ENCODE measurements at regions not wholly inside any gene's neighbourhood (a gene's known extent, or its start where the extent isn't known, plus 50 kb on each side); places are given as distances from the start of the nearest gene placed in this dataset.

- H3K27me3 ChIP-seq: no peaks in the 10 kb centered on the region
- no peak overlapping the region for H3K27ac ChIP-seq
- intact Hi-C loops (cut with DNase I): no loop called here
- TF ChIP-seq POLR2A (IDR thresholded peaks at IDR 0.05) (no peak), CTCF (IDR thresholded peaks at IDR 0.05) (no peak)
- no peak overlapping the region for H3K4me3 ChIP-seq
- no peak for DNase-seq
- no peaks in the 10 kb centered on the region for H3K4me1 ChIP-seq
- WGBS, 2 donors: 82 to 94% methylated on average over 3 of the region's 3 CpGs
- H3K36me3 ChIP-seq: no peaks in the 10 kb centered on the region
- no peaks in the 10 kb centered on the region for H3K9me3 ChIP-seq
Observed at GRCh38 chr1:57522575-57522974, 98.7 kb upstream of the DAB1 start.

DNA sequence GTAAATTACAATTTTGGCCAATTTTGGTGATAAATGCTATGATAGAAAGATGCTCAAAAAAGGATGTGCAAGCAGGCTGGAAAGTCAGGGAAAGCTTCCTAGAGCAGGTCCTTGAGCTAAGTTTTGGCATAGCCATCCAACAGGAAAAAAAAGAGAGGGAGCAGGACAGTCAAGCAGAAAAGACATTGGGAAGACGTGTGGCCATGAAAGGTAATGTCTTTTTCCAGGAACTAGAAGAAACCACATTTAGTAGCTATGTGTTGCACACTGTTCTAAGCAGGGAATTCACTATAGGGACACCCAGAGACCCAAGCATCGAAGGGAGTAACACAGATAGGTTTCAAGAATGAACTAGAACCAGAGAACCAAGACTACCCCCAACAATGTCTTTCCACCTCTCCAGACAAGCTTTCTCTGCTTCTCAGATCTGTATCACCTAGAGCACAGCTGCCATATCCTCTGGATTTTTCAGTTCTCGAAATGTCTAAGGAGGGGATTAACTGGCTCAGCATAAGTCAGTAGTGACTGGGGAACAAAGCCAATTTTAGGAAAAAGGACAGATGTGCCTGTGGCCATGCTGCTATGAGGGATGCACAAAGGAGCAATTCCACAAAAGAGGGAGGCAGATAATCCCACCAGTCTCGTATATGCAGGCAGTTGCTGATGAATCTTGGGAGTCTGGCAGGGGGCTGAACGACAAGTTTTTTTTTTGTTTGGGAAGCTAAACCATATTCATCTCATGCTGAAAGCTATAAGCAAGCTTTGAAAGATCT is 97.1 kb upstream of the DAB1 start:
- Histone ChIP-seq H3K27ac (no peak overlapping the region), H3K4me1 (no peaks in the 10 kb centered on the region), H3K36me3 (no peaks in the 10 kb centered on the region), H3K27me3 (no peaks in the 10 kb centered on the region), H3K9me3 (no peaks in the 10 kb centered on the region), H3K4me3 (no peak overlapping the region)
- WGBS, 2 donors: 35 to 43% methylated on average over 5 of the region's 5 CpGs
- no peak for DNase-seq
- no peak for TF ChIP-seq POLR2A (IDR thresholded peaks at IDR 0.05)
- intact Hi-C loops (cut with DNase I): no loop called here

GRCh38 chr1:57518496-57518895 is 94.6 kb upstream of the DAB1 start:
- Histone ChIP-seq H3K4me1 (no peaks in the 10 kb centered on the region), H3K36me3 (no peaks in the 10 kb centered on the region), H3K9me3 (no peaks in the 10 kb centered on the region), H3K4me3 (no peak overlapping the region), H3K27me3 (no peaks in the 10 kb centered on the region), H3K27ac (no peak overlapping the region)
- no peak for DNase-seq
- 59 to 81% methylated on average over 3 of the region's 3 CpGs for WGBS, 2 donors
- TF ChIP-seq POLR2A (IDR thresholded peaks at IDR 0.05) (no peak), CTCF (IDR thresholded peaks at IDR 0.05) (no peak)
- intact Hi-C loops (cut with DNase I): no loop called here

DNA sequence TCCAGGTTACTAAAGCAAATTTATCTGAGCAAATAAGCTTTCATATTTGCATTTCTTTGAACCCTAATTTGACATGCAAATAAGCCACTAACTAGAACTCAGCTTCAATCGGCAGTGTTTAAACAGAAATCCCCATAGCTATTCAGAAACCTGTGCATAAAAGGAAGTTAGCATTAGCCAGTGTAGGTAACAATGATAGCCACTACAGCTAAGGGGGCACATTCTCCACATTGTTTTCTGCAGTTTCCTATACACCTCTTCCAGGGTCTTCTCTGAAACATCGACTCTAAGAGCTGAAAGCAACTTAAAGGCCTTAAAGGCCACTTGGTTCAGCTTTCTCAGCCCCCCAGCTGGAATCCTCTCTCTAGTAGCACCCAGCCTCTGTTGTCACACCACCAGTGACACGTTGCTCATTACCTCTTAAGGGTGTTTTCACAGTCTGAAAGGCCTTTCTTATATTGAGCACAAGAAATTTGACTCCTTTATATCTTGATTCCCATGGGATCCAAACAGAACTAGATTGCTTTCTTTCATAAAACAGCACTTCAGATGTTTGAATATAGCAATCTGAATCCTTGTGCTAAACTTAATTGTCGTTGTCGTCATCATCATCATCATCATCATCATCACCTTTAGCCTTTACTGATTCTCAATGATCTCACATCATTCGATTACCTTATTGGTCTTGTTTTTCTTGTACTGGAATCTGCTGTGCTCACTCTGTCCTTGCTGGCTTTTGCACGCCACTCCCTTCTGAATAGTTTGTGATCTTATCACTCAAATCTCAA is 93.9 kb upstream of the DAB1 start:
- intact Hi-C loops (cut with DNase I): no loop called here

GRCh38 chr1:57512386-57512785 is 88.5 kb upstream of the DAB1 start:
- no peak overlapping the region for H3K4me3 ChIP-seq
- H3K4me1 ChIP-seq: no peaks in the 10 kb centered on the region
- no peaks in the 10 kb centered on the region for H3K36me3 ChIP-seq
- intact Hi-C loops (cut with DNase I): no loop called here
- H3K27ac ChIP-seq: no peak overlapping the region
- H3K9me3 ChIP-seq: no peaks in the 10 kb centered on the region
- H3K27me3 ChIP-seq: peaks cover 0 to 5% (median 0%) of the 10 kb centered on the region in 4 donors
- 9 to 69% methylated on average over 1 of the region's 1 CpG for whole genome bisulfite sequencing, 2 donors
- no peak for DNase-seq
- no peak for TF ChIP-seq POLR2A (IDR thresholded peaks at IDR 0.05)
- TF ChIP-seq CTCF (IDR thresholded peaks at IDR 0.05): no peak

More for the DNA sequence above, 93.9 kb upstream of the DAB1 start:
- H3K4me1 ChIP-seq: no peaks in the 10 kb centered on the region
- H3K36me3 ChIP-seq: no peaks in the 10 kb centered on the region
- TF ChIP-seq POLR2A (IDR thresholded peaks at IDR 0.05) (no peak), CTCF (IDR thresholded peaks at IDR 0.05) (no peak)
- H3K4me3 ChIP-seq: no peak overlapping the region
- no peak overlapping the region for H3K27ac ChIP-seq
- DNase-seq: no peak
- 57 to 63% methylated on average over 7 of the region's 7 CpGs for WGBS, 2 donors
- no peaks in the 10 kb centered on the region for H3K9me3 ChIP-seq
- no peaks in the 10 kb centered on the region for H3K27me3 ChIP-seq
